Subcutaneous abdominal adipose tissue (tissue), 5 donors: ENCODE measurements at regions not wholly inside any gene's neighbourhood (a gene's known extent, or its start where the extent isn't known, plus 50 kb on each side); places are given as distances from the start of the nearest gene placed in this dataset.
"Not testable (repeated sequence)": the region's sequence is repeated elsewhere in the genome, so short reads cannot be mapped to it uniquely, and the experiment has no call there.

Source experiments
- H3K27ac ChIP-seq: one replicate; pipeline ENCODE4 v1.7.0; 2013; ENCODE audit warnings: low read depth, mild to moderate bottlenecking, inconsistent platforms, low read length, moderate library complexity
- H3K27me3 ChIP-seq, 5 donors: one replicate each; pipeline ENCODE4 v1.7.0; 2013; ENCODE audit warnings: low read length in 5 of 5, inconsistent platforms in 1 of 5; ENCODE audit not compliant: control insufficient read depth in 5 of 5, insufficient read depth in 4 of 5
- H3K36me3 ChIP-seq, 5 donors: one replicate each; pipeline ENCODE4 v1.7.0; 2013; ENCODE audit warnings: low read length in 5 of 5; ENCODE audit not compliant: control insufficient read depth in 5 of 5, insufficient read depth in 5 of 5
- H3K4me1 ChIP-seq, 5 donors: one replicate each; pipeline ENCODE4 v1.7.0; 2013; ENCODE audit warnings: low read length in 5 of 5, mild to moderate bottlenecking in 3 of 5, moderate library complexity in 1 of 5; ENCODE audit not compliant: control insufficient read depth in 5 of 5, insufficient read depth in 5 of 5
- H3K4me3 ChIP-seq, 5 donors: one replicate each; pipeline ENCODE4 v1.7.0; 2013; ENCODE audit warnings: low read length in 5 of 5, low read depth in 1 of 5
- H3K9ac ChIP-seq, 5 donors: one replicate each; pipeline ENCODE4 v1.7.0; 2013; ENCODE audit warnings: low read length in 5 of 5, mild to moderate bottlenecking in 4 of 5, moderate library complexity in 3 of 5
- H3K9me3 ChIP-seq, 5 donors: one replicate each; pipeline ENCODE4 v1.7.0; 2013; ENCODE audit warnings: low read length in 5 of 5; ENCODE audit not compliant: control insufficient read depth in 5 of 5
- donor health status: healthy.
- donor health status: healthy.
- donor health status: healthy.
- donor health status: healthy.
- donor health status: healthy.

GRCh38 chr6:84582997-84583396 lies 181.4 kb downstream of the TBX18 start:
- H3K36me3 ChIP-seq, result no peaks in the 10 kb centered on the region
- no peak overlapping the region for H3K27ac ChIP-seq
- H3K9ac ChIP-seq, result no peak overlapping the region
- no peaks in the 10 kb centered on the region for H3K27me3 ChIP-seq
- H3K9me3 ChIP-seq, result no peaks in the 10 kb centered on the region
- no peak overlapping the region for H3K4me3 ChIP-seq
- H3K4me1 ChIP-seq, result no peaks in the 10 kb centered on the region

DNA sequence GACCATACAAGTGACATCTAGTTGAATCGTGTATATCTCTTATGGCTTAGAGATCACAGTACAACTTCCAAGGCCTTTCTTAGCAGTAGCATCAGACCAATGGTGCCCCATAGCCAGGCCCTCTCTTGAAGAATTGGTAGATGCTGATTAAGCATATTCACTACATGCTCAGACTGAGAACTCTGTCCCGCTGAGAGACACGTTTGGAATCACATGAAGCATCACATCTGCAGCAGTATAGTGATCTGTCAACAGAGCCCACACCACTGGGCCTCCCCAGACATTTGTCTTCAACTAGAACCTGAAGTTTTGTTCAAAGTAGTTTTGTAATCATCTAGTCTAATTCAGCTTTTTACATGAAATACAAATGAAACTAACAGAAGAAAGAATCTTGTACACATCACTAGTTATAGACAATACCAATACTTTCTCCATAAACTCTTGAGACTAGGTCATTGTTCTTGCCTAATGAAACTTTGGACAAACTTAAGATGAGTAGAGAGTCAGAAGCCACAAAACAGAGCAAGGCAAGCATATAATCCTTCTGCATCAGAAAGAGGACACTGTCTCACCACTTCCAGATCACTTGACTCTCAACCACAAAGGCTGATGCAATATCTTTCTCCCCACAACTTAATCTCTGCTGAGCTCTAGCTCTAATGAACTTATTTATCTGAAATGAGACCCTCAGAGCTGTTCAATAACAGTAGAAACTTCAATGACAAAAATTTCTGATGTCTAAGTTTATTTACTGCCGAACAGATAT lies 182.7 kb downstream of the TBX18 start:
- Histone ChIP-seq H3K9ac (no peak overlapping the region), H3K36me3 (no peaks in the 10 kb centered on the region), H3K4me3 (no peak overlapping the region), H3K27ac (no peak overlapping the region), H3K4me1 (no peaks in the 10 kb centered on the region), H3K9me3 (no peaks in the 10 kb centered on the region), H3K27me3 (no peaks in the 10 kb centered on the region)

- H3K4me3 ChIP-seq, result no peak overlapping the region
- no peaks in the 10 kb centered on the region for H3K27me3 ChIP-seq
- H3K9ac ChIP-seq, result no peak overlapping the region
- no peaks in the 10 kb centered on the region for H3K4me1 ChIP-seq
- H3K9me3 ChIP-seq, result no peaks in the 10 kb centered on the region
- H3K27ac ChIP-seq, result no peak overlapping the region
- no peaks in the 10 kb centered on the region for H3K36me3 ChIP-seq
Measured at GRCh38 chr6:84579404-84579803, 185.0 kb downstream of the TBX18 start.

DNA sequence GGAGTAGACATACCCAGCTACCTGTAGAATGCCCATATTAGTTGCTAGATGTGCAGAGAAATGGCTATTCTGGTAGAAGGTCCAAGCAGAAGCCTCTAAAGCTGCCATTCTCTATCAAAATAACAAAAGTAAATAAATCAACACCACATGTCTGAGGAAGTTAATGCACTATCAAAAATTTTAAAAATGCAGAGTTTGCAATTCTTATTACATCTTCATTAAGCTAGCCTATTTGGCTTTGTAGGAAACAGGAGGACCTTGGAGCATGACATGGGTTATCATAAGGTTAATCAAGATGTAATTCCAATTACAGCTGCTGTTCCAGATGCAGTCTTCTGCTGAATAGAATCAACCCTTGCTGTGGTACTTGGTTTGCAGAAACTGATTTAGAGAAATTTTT lies 188.4 kb downstream of the TBX18 start:
- H3K27ac ChIP-seq, result no peak overlapping the region
- no peaks in the 10 kb centered on the region for H3K36me3 ChIP-seq
- H3K4me3 ChIP-seq, result no peak overlapping the region
- H3K4me1 ChIP-seq, result no peaks in the 10 kb centered on the region
- no peaks in the 10 kb centered on the region for H3K27me3 ChIP-seq
- no peaks in the 10 kb centered on the region for H3K9me3 ChIP-seq
- no peak overlapping the region for H3K9ac ChIP-seq

- no peaks in the 10 kb centered on the region for H3K4me1 ChIP-seq
- H3K4me3 ChIP-seq, result no peak overlapping the region
- H3K9ac ChIP-seq, result no peak overlapping the region
- H3K36me3 ChIP-seq, result no peaks in the 10 kb centered on the region
- H3K27ac ChIP-seq, result no peak overlapping the region
- no peaks in the 10 kb centered on the region for H3K27me3 ChIP-seq
- no peaks in the 10 kb centered on the region for H3K9me3 ChIP-seq
Measured at GRCh38 chr6:84575264-84575663, 189.1 kb downstream of the TBX18 start.

DNA sequence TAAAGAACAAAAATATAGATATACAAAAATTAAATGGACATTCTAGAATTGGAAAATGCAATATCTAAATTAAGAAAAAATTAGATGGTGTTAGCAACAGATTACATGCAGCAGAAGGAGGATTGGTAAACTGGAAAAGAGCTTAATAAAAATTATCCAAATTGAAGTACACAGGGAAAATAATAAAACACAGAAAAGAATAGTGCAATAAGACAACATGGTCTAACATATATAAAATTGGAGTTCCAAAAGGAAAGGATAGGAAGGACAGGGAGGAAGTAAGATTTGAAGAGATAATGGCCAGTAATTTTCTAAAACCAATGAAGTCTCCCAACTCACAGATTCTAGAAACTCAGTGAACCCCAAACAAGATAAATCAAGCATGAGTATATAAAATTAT lies 194.5 kb downstream of the TBX18 start:
- no peak overlapping the region for H3K27ac ChIP-seq
- no peaks in the 10 kb centered on the region for H3K36me3 ChIP-seq
- H3K9ac ChIP-seq, result no peak overlapping the region
- no peaks in the 10 kb centered on the region for H3K9me3 ChIP-seq
- no peaks in the 10 kb centered on the region for H3K4me1 ChIP-seq
- no peak overlapping the region for H3K4me3 ChIP-seq
- H3K27me3 ChIP-seq, result no peaks in the 10 kb centered on the region

GRCh38 chr6:84568971-84569370 lies 195.4 kb downstream of the TBX18 start:
- H3K9ac ChIP-seq, result no peak overlapping the region
- no peak overlapping the region for H3K27ac ChIP-seq
- no peak overlapping the region for H3K4me3 ChIP-seq
- H3K36me3 ChIP-seq, result no peaks in the 10 kb centered on the region
- H3K9me3 ChIP-seq, result no peaks in the 10 kb centered on the region
- no peaks in the 10 kb centered on the region for H3K27me3 ChIP-seq
- no peaks in the 10 kb centered on the region for H3K4me1 ChIP-seq

DNA sequence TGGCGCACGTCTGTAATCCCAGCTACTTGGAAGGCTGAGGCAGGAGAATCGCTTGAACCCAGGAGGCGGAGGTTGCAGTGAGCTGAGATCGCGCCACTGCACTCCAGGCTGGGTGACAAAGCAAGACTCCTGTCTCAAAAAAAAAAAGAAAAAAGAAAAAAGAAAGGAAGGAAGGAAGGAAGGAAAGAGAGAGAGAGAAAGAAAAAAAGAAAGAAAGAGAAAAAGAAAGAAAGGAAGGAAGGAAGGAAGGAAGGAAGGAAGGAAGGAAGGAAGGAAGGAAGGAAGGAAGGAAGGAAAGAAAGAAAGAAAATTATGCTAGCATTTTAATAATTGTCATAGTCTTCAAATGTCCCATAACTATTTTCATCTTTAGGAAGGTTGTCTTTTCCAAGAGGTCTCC lies 198.7 kb downstream of the TBX18 start:
- not testable (repeated sequence) for H3K4me3 ChIP-seq, H3K27ac ChIP-seq, H3K4me1 ChIP-seq, H3K9me3 ChIP-seq, H3K27me3 ChIP-seq, H3K9ac ChIP-seq, H3K36me3 ChIP-seq

DNA sequence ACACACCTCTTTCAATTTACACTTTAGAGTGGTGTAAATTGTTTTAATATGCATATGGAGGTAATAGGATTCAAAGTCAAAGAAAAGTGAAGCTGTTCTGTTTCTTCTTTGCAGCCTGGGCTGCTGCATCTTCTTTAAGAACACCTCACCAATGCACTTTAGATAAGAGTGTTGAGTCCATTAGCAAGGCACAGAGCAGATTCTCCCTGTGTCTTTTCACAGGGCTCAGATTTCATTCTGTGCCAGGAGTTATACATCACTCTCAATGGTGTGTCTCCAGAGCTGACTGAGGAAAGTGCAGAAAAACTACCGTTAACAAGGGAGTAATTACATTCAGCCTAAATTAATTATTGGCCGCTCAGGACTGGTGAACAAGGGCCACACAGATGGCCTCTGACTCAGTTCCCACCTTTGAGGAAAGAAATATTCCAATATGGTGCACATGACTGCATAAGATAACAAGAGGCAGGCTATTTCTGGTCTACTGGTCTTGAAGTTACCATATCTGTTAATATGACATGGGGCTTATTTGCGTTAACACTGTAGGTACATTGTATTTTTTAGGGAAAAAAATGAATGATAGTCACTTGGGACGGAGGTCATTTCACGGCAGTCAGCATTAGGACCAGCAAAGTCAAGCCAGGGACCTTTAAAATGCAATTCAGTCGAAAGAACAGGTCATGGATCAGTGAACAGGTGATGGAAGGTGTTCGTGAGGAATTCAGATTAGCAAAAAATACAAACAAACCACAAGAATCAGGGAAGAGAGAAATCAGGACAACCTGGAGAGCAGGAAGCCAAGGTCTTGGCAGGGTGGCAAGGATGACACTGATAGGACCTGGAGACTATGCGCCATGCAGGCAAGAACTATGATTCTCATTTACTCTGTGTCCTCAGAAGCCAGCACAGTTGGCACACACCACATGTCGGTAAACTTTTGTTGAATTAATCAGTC lies 203.7 kb downstream of the TBX18 start:
- Histone ChIP-seq H3K36me3 (no peaks in the 10 kb centered on the region), H3K9me3 (no peaks in the 10 kb centered on the region), H3K9ac (no peak overlapping the region), H3K4me1 (peaks cover 0 to 4% (median 0%) of the 10 kb centered on the region in 5 donors), H3K27ac (no peak overlapping the region), H3K4me3 (no peak overlapping the region), H3K27me3 (no peaks in the 10 kb centered on the region)
